Activated CD4-positive, alpha-beta T cell treated with anti-CD3 and anti-CD28 coated beads, Interleukin-2, amount 10 ng/mL, durations not matched to agents 24 days and 14 days (primary cell): ENCODE measurements at regions not wholly inside any gene's neighbourhood (a gene's known extent, or its start where the extent isn't known, plus 50 kb on each side); places are given as distances from the start of the nearest gene placed in this dataset.

ENCODE experiments used
- DNase-seq: peaks from one replicate; pipeline ENCODE4 v3.0.0; 2022
- H3K27ac Mint-ChIP-seq: one replicate; pipeline ENCODE4 v1.8.0; 2022; ENCODE audit warnings: mild to moderate bottlenecking, mixed read lengths
- H3K27me3 Mint-ChIP-seq: one replicate; pipeline ENCODE4 v1.8.0; 2022; ENCODE audit warnings: mixed read lengths
- H3K36me3 Mint-ChIP-seq: one replicate; pipeline ENCODE4 v1.8.0; 2022; ENCODE audit warnings: low read depth, mild to moderate bottlenecking, mixed read lengths
- H3K4me1 Mint-ChIP-seq: one replicate; pipeline ENCODE4 v1.8.0; 2021; ENCODE audit warnings: mixed read lengths
- H3K4me3 Mint-ChIP-seq: one replicate; pipeline ENCODE4 v1.8.0; 2022; ENCODE audit warnings: mild to moderate bottlenecking, moderate library complexity, mixed read lengths
- H3K9me3 Mint-ChIP-seq: one replicate; pipeline ENCODE4 v1.8.0; 2021; ENCODE audit warnings: mixed read lengths
- intact Hi-C: fragments of 100-400 bp; cut with micrococcal nuclease; formaldehyde crosslinking; loops from one replicate; pipeline ENCODE4 v1.15.1; 2023

- Mint-ChIP-seq H3K36me3 (peaks cover 6% of the 10 kb centered on the region), H3K9me3 (peaks cover 3% of the 10 kb centered on the region), H3K27me3 (no peaks in the 10 kb centered on the region), H3K4me1 (peaks cover 8% of the 10 kb centered on the region), H3K27ac (no peak overlapping the region), H3K4me3 (no peak overlapping the region)
- intact Hi-C loops: no loop called here
- DNase-seq: no peak
Observed at GRCh38 chr2:134190062-134190806, 63.6 kb upstream of the MGAT5 start.

- Mint-ChIP-seq H3K9me3 (peaks cover 3% of the 10 kb centered on the region), H3K27me3 (no peaks in the 10 kb centered on the region), H3K27ac (no peak overlapping the region), H3K4me1 (peaks cover 14% of the 10 kb centered on the region), H3K4me3 (no peak overlapping the region), H3K36me3 (peaks cover 6% of the 10 kb centered on the region)
- intact Hi-C loops: no loop called here
- no peak for DNase-seq
Observed at GRCh38 chr2:134190807-134191203, 63.1 kb upstream of the MGAT5 start.

- DNase-seq: no peak
- H3K36me3 Mint-ChIP-seq: peaks cover 6% of the 10 kb centered on the region
- H3K27ac Mint-ChIP-seq: no peak overlapping the region
- H3K27me3 Mint-ChIP-seq: no peaks in the 10 kb centered on the region
- intact Hi-C loops: no loop called here
- H3K4me1 Mint-ChIP-seq: peaks cover 16% of the 10 kb centered on the region
- H3K4me3 Mint-ChIP-seq: no peak overlapping the region
- H3K9me3 Mint-ChIP-seq: peaks cover 3% of the 10 kb centered on the region
Observed at GRCh38 chr2:134191835-134192234, 62.0 kb upstream of the MGAT5 start.

GRCh38 chr2:134193006-134193405 lies 60.9 kb upstream of the MGAT5 start:
- H3K27ac Mint-ChIP-seq: no peak overlapping the region
- H3K4me3 Mint-ChIP-seq: no peak overlapping the region
- H3K36me3 Mint-ChIP-seq: peaks cover 6% of the 10 kb centered on the region
- no peaks in the 10 kb centered on the region for H3K27me3 Mint-ChIP-seq
- peaks cover 27% of the 10 kb centered on the region for H3K4me1 Mint-ChIP-seq
- H3K9me3 Mint-ChIP-seq: peaks cover 3% of the 10 kb centered on the region
- DNase-seq: no peak
- intact Hi-C loops: no loop called here

GRCh38 chr2:134194519-134194918 lies 59.4 kb upstream of the MGAT5 start:
- no peak overlapping the region for H3K27ac Mint-ChIP-seq
- peaks cover 3% of the 10 kb centered on the region for H3K9me3 Mint-ChIP-seq
- H3K36me3 Mint-ChIP-seq: peaks cover 6% of the 10 kb centered on the region
- intact Hi-C loops: no loop called here
- H3K27me3 Mint-ChIP-seq: no peaks in the 10 kb centered on the region
- no peak overlapping the region for H3K4me3 Mint-ChIP-seq
- no peak for DNase-seq
- H3K4me1 Mint-ChIP-seq: peaks cover 34% of the 10 kb centered on the region

- Mint-ChIP-seq H3K36me3 (peaks cover 4% of the 10 kb centered on the region), H3K27ac (no peak overlapping the region), H3K27me3 (no peaks in the 10 kb centered on the region), H3K4me3 (no peak overlapping the region), H3K9me3 (peaks cover 3% of the 10 kb centered on the region), H3K4me1 (peaks cover 30% of the 10 kb centered on the region)
- intact Hi-C loops: no loop called here
- no peak for DNase-seq
Observed at GRCh38 chr2:134195341-134195740, 58.5 kb upstream of the MGAT5 start.

GRCh38 chr2:134197445-134197844 lies 56.4 kb upstream of the MGAT5 start:
- intact Hi-C loops: no loop called here
- no peak for DNase-seq
- H3K4me1 Mint-ChIP-seq: peaks cover 33% of the 10 kb centered on the region
- no peaks in the 10 kb centered on the region for H3K36me3 Mint-ChIP-seq
- H3K27ac Mint-ChIP-seq: peak overlapping the region; percentile 61
- H3K4me3 Mint-ChIP-seq: peak overlapping the region; percentile 46
- no peaks in the 10 kb centered on the region for H3K9me3 Mint-ChIP-seq
- no peaks in the 10 kb centered on the region for H3K27me3 Mint-ChIP-seq

GRCh38 chr2:134198006-134198634 lies 55.8 kb upstream of the MGAT5 start:
- peak overlapping the region; percentile 61 for H3K27ac Mint-ChIP-seq
- no peak for DNase-seq
- no peaks in the 10 kb centered on the region for H3K27me3 Mint-ChIP-seq
- no peaks in the 10 kb centered on the region for H3K9me3 Mint-ChIP-seq
- H3K4me3 Mint-ChIP-seq: peak overlapping the region; percentile 46
- H3K4me1 Mint-ChIP-seq: peaks cover 33% of the 10 kb centered on the region
- H3K36me3 Mint-ChIP-seq: no peaks in the 10 kb centered on the region
- intact Hi-C loops: no loop called here

GRCh38 chr2:134199123-134199522 lies 54.7 kb upstream of the MGAT5 start:
- intact Hi-C loops: no loop called here
- H3K27me3 Mint-ChIP-seq: no peaks in the 10 kb centered on the region
- no peak overlapping the region for H3K27ac Mint-ChIP-seq
- no peak overlapping the region for H3K4me3 Mint-ChIP-seq
- no peak for DNase-seq
- H3K9me3 Mint-ChIP-seq: no peaks in the 10 kb centered on the region
- H3K36me3 Mint-ChIP-seq: no peaks in the 10 kb centered on the region
- peaks cover 33% of the 10 kb centered on the region for H3K4me1 Mint-ChIP-seq

GRCh38 chr2:134200036-134200618 lies 53.7 kb upstream of the MGAT5 start:
- no peak overlapping the region for H3K27ac Mint-ChIP-seq
- H3K27me3 Mint-ChIP-seq: no peaks in the 10 kb centered on the region
- H3K9me3 Mint-ChIP-seq: no peaks in the 10 kb centered on the region
- H3K4me3 Mint-ChIP-seq: no peak overlapping the region
- H3K4me1 Mint-ChIP-seq: peaks cover 29% of the 10 kb centered on the region
- no peaks in the 10 kb centered on the region for H3K36me3 Mint-ChIP-seq
- no peak for DNase-seq
- intact Hi-C loops: no loop called here

GRCh38 chr2:134201533-134201932 lies 52.3 kb upstream of the MGAT5 start:
- no peaks in the 10 kb centered on the region for H3K9me3 Mint-ChIP-seq
- H3K4me3 Mint-ChIP-seq: no peak overlapping the region
- intact Hi-C loops: no loop called here
- no peak for DNase-seq
- H3K4me1 Mint-ChIP-seq: peaks cover 23% of the 10 kb centered on the region
- no peaks in the 10 kb centered on the region for H3K36me3 Mint-ChIP-seq
- no peaks in the 10 kb centered on the region for H3K27me3 Mint-ChIP-seq
- no peak overlapping the region for H3K27ac Mint-ChIP-seq

- intact Hi-C loops: no loop called here
- Mint-ChIP-seq H3K36me3 (no peaks in the 10 kb centered on the region), H3K4me1 (peaks cover 20% of the 10 kb centered on the region), H3K9me3 (no peaks in the 10 kb centered on the region), H3K27me3 (no peaks in the 10 kb centered on the region), H3K4me3 (no peak overlapping the region), H3K27ac (no peak overlapping the region)
- DNase-seq: no peak
Observed at GRCh38 chr2:134202371-134202770, 51.5 kb upstream of the MGAT5 start.

- H3K4me3 Mint-ChIP-seq: no peak overlapping the region
- H3K9me3 Mint-ChIP-seq: no peaks in the 10 kb centered on the region
- intact Hi-C loops: no loop called here
- no peak for DNase-seq
- H3K27ac Mint-ChIP-seq: no peak overlapping the region
- H3K4me1 Mint-ChIP-seq: peaks cover 15% of the 10 kb centered on the region
- no peaks in the 10 kb centered on the region for H3K36me3 Mint-ChIP-seq
- no peaks in the 10 kb centered on the region for H3K27me3 Mint-ChIP-seq
Observed at GRCh38 chr2:134203175-134203574, 50.7 kb upstream of the MGAT5 start.
